HG02884 (cell line): ENCODE measurements at regions not wholly inside any gene's neighbourhood (a gene's known extent, or its start where the extent isn't known, plus 50 kb on each side); places are given as distances from the start of the nearest gene placed in this dataset.
"Not testable (repeated sequence)": the region's sequence is repeated elsewhere in the genome, so short reads cannot be mapped to it uniquely, and the experiment has no call there.

Source experiments
- ATAC-seq: cut with Tn5 transposase; IDR thresholded peaks from one replicate; pipeline ENCODE4 v1.9.1; 2021; ENCODE audit warnings: mild to moderate bottlenecking, moderate library complexity; ENCODE audit not compliant: unreplicated experiment

- ATAC-seq, result no peak
Measured at GRCh38 chr7:96770758-96771157, 61.1 kb upstream of the SEM1 start.

- ATAC-seq, result no peak
Measured at GRCh38 chr7:96772139-96772694, 62.6 kb upstream of the SEM1 start.

GRCh38 chr7:96773483-96773882 is 63.8 kb upstream of the SEM1 start:
- ATAC-seq, result no peak

GRCh38 chr7:96774358-96774757 is 64.7 kb upstream of the SEM1 start:
- ATAC-seq, result no peak

- no peak for ATAC-seq
Measured at GRCh38 chr7:96775046-96775445, 65.4 kb upstream of the SEM1 start.

GRCh38 chr7:96778263-96778662 is 68.6 kb upstream of the SEM1 start:
- ATAC-seq, result no peak

GRCh38 chr7:96781919-96782318 is 72.3 kb upstream of the SEM1 start:
- ATAC-seq, result no peak

GRCh38 chr7:96782686-96783298 is 73.1 kb upstream of the SEM1 start:
- ATAC-seq, result not testable (repeated sequence)

- no peak for ATAC-seq
Measured at GRCh38 chr7:96784597-96784996, 75.0 kb upstream of the SEM1 start.

GRCh38 chr7:96786261-96786997 is 76.8 kb upstream of the SEM1 start:
- no peak for ATAC-seq

- ATAC-seq, result no peak
Measured at GRCh38 chr7:96786998-96787395, 77.4 kb upstream of the SEM1 start.

- no peak for ATAC-seq
Measured at GRCh38 chr7:96789914-96790313, 80.3 kb upstream of the SEM1 start.

GRCh38 chr7:96792115-96792514 is 82.5 kb upstream of the SEM1 start:
- no peak for ATAC-seq

- ATAC-seq, result no peak
Measured at GRCh38 chr7:96794063-96794462, 84.4 kb upstream of the SEM1 start.

GRCh38 chr7:96800122-96800521 is 90.5 kb upstream of the SEM1 start:
- ATAC-seq, result no peak

- no peak for ATAC-seq
Measured at GRCh38 chr7:96800824-96801223, 91.2 kb upstream of the SEM1 start.

- no peak for ATAC-seq
Measured at GRCh38 chr7:96819111-96819700, 109.6 kb upstream of the SEM1 start.

GRCh38 chr7:96821131-96821530 is 111.5 kb upstream of the SEM1 start:
- not testable (repeated sequence) for ATAC-seq

GRCh38 chr7:96822824-96823223 is 113.2 kb upstream of the SEM1 start:
- ATAC-seq, result no peak

- ATAC-seq, result no peak
Measured at GRCh38 chr7:96823274-96823673, 113.6 kb upstream of the SEM1 start.

GRCh38 chr7:96824686-96825085 is 115.0 kb upstream of the SEM1 start:
- no peak for ATAC-seq

GRCh38 chr7:96825285-96825684 is 115.6 kb upstream of the SEM1 start:
- no peak for ATAC-seq
